KMS-11 (cell line): ENCODE measurements at regions not wholly inside any gene's neighbourhood (a gene's known extent, or its start where the extent isn't known, plus 50 kb on each side); places are given as distances from the start of the nearest gene placed in this dataset.
"Not testable (repeated sequence)": the region's sequence is repeated elsewhere in the genome, so short reads cannot be mapped to it uniquely, and the experiment has no call there.

Experiments
- H2AFZ ChIP-seq: fragments of 200-600 bp; sonication (generic); 2 replicates; pipeline ENCODE4 v1.6.1; 2016; ENCODE audit warnings: antibody characterized with exemption, mixed run types, low read depth
- H3K27ac ChIP-seq: fragments of 200-600 bp; sonication (generic); 2 replicates; pipeline ENCODE4 v1.6.1; 2016; ENCODE audit warnings: mild to moderate bottlenecking, mixed run types
- H3K27me3 ChIP-seq: fragments of 200-600 bp; sonication (generic); 2 replicates; pipeline ENCODE4 v1.6.1; 2017; ENCODE audit warnings: mild to moderate bottlenecking, low read depth, mixed run types, moderate library complexity; ENCODE audit not compliant: insufficient read depth
- H3K36me3 ChIP-seq: fragments of 200-600 bp; sonication (generic); 2 replicates; pipeline ENCODE4 v1.6.1; 2017; ENCODE audit warnings: mild to moderate bottlenecking, mixed run types; ENCODE audit not compliant: insufficient read depth
- H3K4me1 ChIP-seq: fragments of 200-600 bp; sonication (generic); 2 replicates; pipeline ENCODE4 v1.6.1; 2016; ENCODE audit warnings: mild to moderate bottlenecking, low read depth, mixed run types; ENCODE audit not compliant: poor library complexity, severe bottlenecking
- H3K4me2 ChIP-seq: fragments of 200-600 bp; sonication (generic); 2 replicates; pipeline ENCODE4 v1.7.0; 2016; ENCODE audit warnings: mild to moderate bottlenecking, mixed run types
- H3K4me3 ChIP-seq: fragments of 200-600 bp; sonication (generic); IDR thresholded peaks from 2 replicates; pipeline ENCODE4 v1.6.1; 2017; ENCODE audit warnings: low read depth, low read length, mixed read lengths; ENCODE audit not compliant: insufficient read depth
- H3K79me2 ChIP-seq: fragments of 200-600 bp; sonication (generic); 2 replicates; pipeline ENCODE4 v1.6.1; 2016; ENCODE audit warnings: low read depth, mixed run types; ENCODE audit not compliant: insufficient read depth
- H3K9ac ChIP-seq: fragments of 200-600 bp; sonication (generic); 2 replicates; pipeline ENCODE4 v1.6.1; 2016; ENCODE audit warnings: mild to moderate bottlenecking, mixed run types
- H4K20me1 ChIP-seq: fragments of 200-600 bp; sonication (generic); 2 replicates; pipeline ENCODE4 v1.6.1; 2016; ENCODE audit warnings: mild to moderate bottlenecking, mixed run types; ENCODE audit not compliant: insufficient read depth
- CTCF ChIP-seq: fragments of 200-600 bp; sonication (generic); conservative IDR thresholded peaks from 2 replicates; pipeline ENCODE4 v1.6.1; 2017; ENCODE audit warnings: low read depth, mild to moderate bottlenecking, antibody characterized with exemption, low read length, moderate library complexity, mixed read lengths

- H3K4me1 ChIP-seq, result no peaks in the 10 kb centered on the region
- no peaks in the 10 kb centered on the region for H3K79me2 ChIP-seq
- no peak for TF ChIP-seq CTCF
- H3K9ac ChIP-seq, result no peak overlapping the region
- no peaks in the 10 kb centered on the region for H3K27me3 ChIP-seq
- H4K20me1 ChIP-seq, result no peaks in the 10 kb centered on the region
- no peak overlapping the region for H3K4me3 ChIP-seq
- H2AFZ ChIP-seq, result no peak overlapping the region
- no peak overlapping the region for H3K4me2 ChIP-seq
- no peak overlapping the region for H3K27ac ChIP-seq
- no peaks in the 10 kb centered on the region for H3K36me3 ChIP-seq
These were observed 100.7 kb downstream of the DRD1 start for GRCh38 chr5:175343308-175343707.

GRCh38 chr5:175340180-175340579, 103.8 kb downstream of the DRD1 start:
- Histone ChIP-seq H2AFZ (no peak overlapping the region), H3K27ac (no peak overlapping the region), H3K4me1 (no peaks in the 10 kb centered on the region), H3K9ac (no peak overlapping the region), H3K27me3 (no peaks in the 10 kb centered on the region), H3K4me3 (no peak overlapping the region), H3K4me2 (no peak overlapping the region), H3K36me3 (no peaks in the 10 kb centered on the region), H4K20me1 (no peaks in the 10 kb centered on the region), H3K79me2 (no peaks in the 10 kb centered on the region)
- no peak for TF ChIP-seq CTCF

- Histone ChIP-seq H3K4me1 (no peaks in the 10 kb centered on the region), H3K79me2 (no peaks in the 10 kb centered on the region), H2AFZ (no peak overlapping the region), H3K9ac (no peak overlapping the region), H3K4me3 (no peak overlapping the region), H3K36me3 (no peaks in the 10 kb centered on the region), H3K27ac (no peak overlapping the region), H3K4me2 (no peak overlapping the region), H3K27me3 (no peaks in the 10 kb centered on the region), H4K20me1 (no peaks in the 10 kb centered on the region)
- no peak for TF ChIP-seq CTCF
These were observed 106.3 kb downstream of the DRD1 start for GRCh38 chr5:175337680-175338079.

GRCh38 chr5:175336781-175337180, 107.2 kb downstream of the DRD1 start:
- no peaks in the 10 kb centered on the region for H3K79me2 ChIP-seq
- no peaks in the 10 kb centered on the region for H4K20me1 ChIP-seq
- H3K4me2 ChIP-seq, result no peak overlapping the region
- no peaks in the 10 kb centered on the region for H3K27me3 ChIP-seq
- no peak overlapping the region for H2AFZ ChIP-seq
- TF ChIP-seq CTCF, result no peak
- no peaks in the 10 kb centered on the region for H3K36me3 ChIP-seq
- no peak overlapping the region for H3K4me3 ChIP-seq
- no peaks in the 10 kb centered on the region for H3K4me1 ChIP-seq
- no peak overlapping the region for H3K9ac ChIP-seq
- H3K27ac ChIP-seq, result no peak overlapping the region

GRCh38 chr5:175335691-175336090, 108.3 kb downstream of the DRD1 start:
- H2AFZ ChIP-seq, result no peak overlapping the region
- no peaks in the 10 kb centered on the region for H4K20me1 ChIP-seq
- H3K9ac ChIP-seq, result no peak overlapping the region
- no peaks in the 10 kb centered on the region for H3K79me2 ChIP-seq
- H3K4me1 ChIP-seq, result no peaks in the 10 kb centered on the region
- no peak overlapping the region for H3K4me2 ChIP-seq
- H3K27me3 ChIP-seq, result no peaks in the 10 kb centered on the region
- TF ChIP-seq CTCF, result no peak
- H3K36me3 ChIP-seq, result no peaks in the 10 kb centered on the region
- no peak overlapping the region for H3K4me3 ChIP-seq
- no peak overlapping the region for H3K27ac ChIP-seq

GRCh38 chr5:175331173-175332036, 112.6 kb downstream of the DRD1 start:
- not testable (repeated sequence) for H3K4me3 ChIP-seq, H3K36me3 ChIP-seq, H4K20me1 ChIP-seq

More at GRCh38 chr5:175331173-175332036, 112.6 kb downstream of the DRD1 start:
- not testable (repeated sequence) for H3K4me1 ChIP-seq, H3K79me2 ChIP-seq, H3K27ac ChIP-seq, H3K27me3 ChIP-seq, H2AFZ ChIP-seq, H3K4me2 ChIP-seq, H3K9ac ChIP-seq
